Breast epithelium (tissue), 4 donors: ENCODE measurements at regions not wholly inside any gene's neighbourhood (a gene's known extent, or its start where the extent isn't known, plus 50 kb on each side); places are given as distances from the start of the nearest gene placed in this dataset.

Experiments
- DNase-seq, 2 donors: peaks; one replicate each; pipeline ENCODE4 v3.0.0-alpha.2; 2019; ENCODE audit warnings: low spot score in 2 of 2
- H3K27ac ChIP-seq, 2 donors: fragments of 200-600 bp; sonication (generic) in 1 of 2; one replicate each; pipeline ENCODE4 v1.5.1; 2016 to 2019; ENCODE audit warnings: mild to moderate bottlenecking in 1 of 2
- H3K27me3 ChIP-seq, 2 donors: fragments of 200-600 bp; sonication (generic) in 1 of 2; one replicate each; pipeline versions ENCODE4 v1.5.1 to v1.6.0; 2017 to 2019; ENCODE audit warnings: control low read depth in 1 of 2, mild to moderate bottlenecking in 1 of 2
- H3K36me3 ChIP-seq: fragments of 200-600 bp; one replicate; pipeline ENCODE4 v1.5.1; 2019
- H3K4me1 ChIP-seq, 2 donors: fragments of 200-600 bp; sonication (generic); one replicate each; pipeline ENCODE4 v1.5.1; 2016 to 2019; ENCODE audit warnings: control low read depth in 1 of 2
- H3K4me3 ChIP-seq, 3 donors: fragments of 200-600 bp; sonication (generic); 1 replicate in 2 of 3; 2 replicates in 1 of 3; pipeline ENCODE4 v1.5.1; 2016 to 2019; ENCODE audit warnings: mild to moderate bottlenecking in 3 of 3, moderate library complexity in 2 of 3
- H3K9me3 ChIP-seq, 2 donors: fragments of 200-600 bp; sonication (generic) in 1 of 2; one replicate each; pipeline ENCODE4 v1.5.1; 2016 to 2019; ENCODE audit warnings: control low read depth in 1 of 2
- POLR2A ChIP-seq: fragments of 450-650 bp; IDR thresholded peaks from one replicate; pipeline ENCODE4 v1.6.1; 2016; ENCODE audit warnings: antibody characterized with exemption, mild to moderate bottlenecking, moderate library complexity
- POLR2AphosphoS5 ChIP-seq, 3 donors: sonication (generic); formaldehyde crosslinking; IDR thresholded peaks; one replicate each; pipeline ENCODE4 v1.6.1; 2017; ENCODE audit warnings: antibody characterized with exemption in 3 of 3
- intact Hi-C: fragments of 100-400 bp; cut with DNase I; formaldehyde crosslinking; loops from one replicate; pipeline ENCODE4 v1.15.1; 2023; ENCODE audit warnings: low total_unique reads
- TF ChIP-seq, protein P1 (sequence below), 3 donors: fragments of 450-650 bp; IDR thresholded peaks; one replicate each; pipeline ENCODE4 v1.5.1; 2016 to 2017; ENCODE audit warnings: antibody characterized with exemption in 3 of 3, mild to moderate bottlenecking in 3 of 3, moderate library complexity in 3 of 3

DNA sequence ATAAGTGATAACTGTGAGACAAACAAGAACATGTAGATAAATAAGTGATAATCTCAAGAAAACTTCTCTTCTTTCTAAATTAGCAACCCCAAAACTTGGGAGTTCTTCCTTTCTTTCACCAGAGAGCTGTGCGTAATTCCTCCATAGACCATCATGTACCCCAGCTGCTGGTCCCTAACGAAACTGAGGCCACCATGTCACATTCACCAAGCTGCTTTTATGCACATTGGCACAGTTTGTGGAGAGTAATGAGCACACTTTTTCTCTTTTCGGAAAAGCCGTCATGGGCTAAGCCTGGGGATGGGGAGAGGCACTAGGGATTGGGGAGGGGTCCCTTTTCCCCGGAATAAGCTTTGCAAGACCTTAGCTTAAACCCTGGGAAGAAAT, 561.4 kb downstream of the BNC2 start:
- H3K27me3 ChIP-seq = no peaks in the 10 kb centered on the region
- H3K9me3 ChIP-seq = no peaks in the 10 kb centered on the region
- no peak for DNase-seq
- H3K27ac ChIP-seq = peak overlapping the region in 1 of 2 donors; percentile 32
- peaks cover 0 to 2% of the 10 kb centered on the region in 2 donors for H3K4me1 ChIP-seq
- no peak overlapping the region for H3K4me3 ChIP-seq
- TF ChIP-seq, protein P1, sequence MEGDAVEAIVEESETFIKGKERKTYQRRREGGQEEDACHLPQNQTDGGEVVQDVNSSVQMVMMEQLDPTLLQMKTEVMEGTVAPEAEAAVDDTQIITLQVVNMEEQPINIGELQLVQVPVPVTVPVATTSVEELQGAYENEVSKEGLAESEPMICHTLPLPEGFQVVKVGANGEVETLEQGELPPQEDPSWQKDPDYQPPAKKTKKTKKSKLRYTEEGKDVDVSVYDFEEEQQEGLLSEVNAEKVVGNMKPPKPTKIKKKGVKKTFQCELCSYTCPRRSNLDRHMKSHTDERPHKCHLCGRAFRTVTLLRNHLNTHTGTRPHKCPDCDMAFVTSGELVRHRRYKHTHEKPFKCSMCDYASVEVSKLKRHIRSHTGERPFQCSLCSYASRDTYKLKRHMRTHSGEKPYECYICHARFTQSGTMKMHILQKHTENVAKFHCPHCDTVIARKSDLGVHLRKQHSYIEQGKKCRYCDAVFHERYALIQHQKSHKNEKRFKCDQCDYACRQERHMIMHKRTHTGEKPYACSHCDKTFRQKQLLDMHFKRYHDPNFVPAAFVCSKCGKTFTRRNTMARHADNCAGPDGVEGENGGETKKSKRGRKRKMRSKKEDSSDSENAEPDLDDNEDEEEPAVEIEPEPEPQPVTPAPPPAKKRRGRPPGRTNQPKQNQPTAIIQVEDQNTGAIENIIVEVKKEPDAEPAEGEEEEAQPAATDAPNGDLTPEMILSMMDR (IDR thresholded peaks at IDR 0.05) = no peak
- no peak for TF ChIP-seq POLR2A
- no peak for TF ChIP-seq POLR2AphosphoS5 (IDR thresholded peaks at IDR 0.05)
- H3K36me3 ChIP-seq = no peaks in the 10 kb centered on the region
- intact Hi-C loops = no loop called here

DNA sequence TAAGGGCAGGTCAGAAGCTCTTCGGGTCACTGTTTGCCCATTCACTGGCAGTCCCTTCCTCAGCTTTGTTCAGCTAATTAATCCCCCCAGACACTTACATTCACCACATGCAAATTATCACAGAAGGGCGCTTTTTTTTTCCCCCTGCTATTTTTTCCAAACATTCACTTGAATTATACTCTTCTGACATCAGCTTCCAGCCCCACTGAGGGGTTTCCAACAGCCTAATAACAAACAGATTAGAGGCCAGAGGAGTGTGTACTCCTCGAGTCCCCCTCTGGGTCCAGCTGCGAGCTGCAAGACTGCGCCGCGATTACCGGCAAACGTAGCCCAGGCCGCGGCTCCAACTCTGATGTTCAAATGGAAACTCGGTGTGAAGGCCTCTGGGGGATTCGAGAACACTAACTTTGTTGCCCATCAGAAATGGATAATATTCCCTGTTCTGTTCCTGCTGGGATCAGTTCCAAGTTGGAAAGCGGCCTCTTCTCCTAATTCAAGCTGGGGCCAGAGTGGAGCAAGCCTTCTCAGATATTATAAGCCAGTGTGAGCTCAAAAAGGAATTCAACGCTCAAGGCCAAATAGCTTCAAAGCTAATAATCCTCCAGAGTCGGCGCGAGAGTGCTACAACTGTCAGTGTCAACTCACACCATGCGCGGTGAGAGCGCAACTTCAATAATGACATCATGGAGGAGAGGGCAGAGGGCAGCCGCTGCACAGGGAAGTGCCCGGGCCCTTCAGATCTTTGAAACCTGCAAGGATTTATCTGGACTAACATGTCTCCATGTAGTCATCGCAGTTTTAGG, 560.8 kb downstream of the BNC2 start:
- TF ChIP-seq POLR2AphosphoS5 (IDR thresholded peaks at IDR 0.05) = peak in 1 of 3 donors; percentile 17
- TF ChIP-seq, protein P1 (IDR thresholded peaks at IDR 0.05) = no peak
- intact Hi-C loops = no loop called here
- H3K27me3 ChIP-seq = no peaks in the 10 kb centered on the region
- H3K27ac ChIP-seq = peak overlapping the region in 1 of 2 donors; percentile 32
- peak overlapping the region in 1 of 3 donors; percentile 30 for H3K4me3 ChIP-seq
- DNase-seq = no peak
- no peaks in the 10 kb centered on the region for H3K4me1 ChIP-seq
- no peaks in the 10 kb centered on the region for H3K9me3 ChIP-seq
- H3K36me3 ChIP-seq = no peaks in the 10 kb centered on the region

- peak overlapping the region in 1 of 3 donors; percentile 30 for H3K4me3 ChIP-seq
- H3K27me3 ChIP-seq = no peaks in the 10 kb centered on the region
- H3K36me3 ChIP-seq = no peaks in the 10 kb centered on the region
- H3K27ac ChIP-seq = peak overlapping the region in 1 of 2 donors; percentile 32
- no peak for DNase-seq
- no peak for TF ChIP-seq POLR2AphosphoS5 (IDR thresholded peaks at IDR 0.05)
- TF ChIP-seq, protein P1 (IDR thresholded peaks at IDR 0.05) = no peak
- no peak for TF ChIP-seq POLR2A
- no peaks in the 10 kb centered on the region for H3K9me3 ChIP-seq
- intact Hi-C loops = no loop called here
- no peaks in the 10 kb centered on the region for H3K4me1 ChIP-seq
These were observed 560.0 kb downstream of the BNC2 start for GRCh38 chr9:16310278-16311110.

DNA sequence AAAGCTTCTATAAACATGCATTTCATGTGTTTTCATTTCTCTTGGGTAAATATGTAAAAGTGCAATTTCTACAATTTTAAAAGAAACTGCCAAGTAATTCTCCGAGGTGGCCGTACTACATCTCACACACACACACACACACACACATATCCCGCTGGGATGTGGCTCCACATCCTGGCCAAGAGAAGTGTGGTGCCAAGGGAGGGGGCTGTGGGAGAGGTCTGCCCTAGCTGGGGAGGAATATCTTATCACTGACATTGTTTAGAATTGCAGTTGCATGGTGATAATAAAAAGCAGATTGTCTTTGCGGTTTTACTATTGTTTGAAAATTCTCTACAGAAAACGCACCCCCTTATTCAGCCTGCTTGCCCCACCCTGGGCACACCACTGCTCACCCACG, 558.4 kb downstream of the BNC2 start:
- Histone ChIP-seq H3K4me1 (no peaks in the 10 kb centered on the region), H3K27me3 (no peaks in the 10 kb centered on the region), H3K9me3 (no peaks in the 10 kb centered on the region), H3K4me3 (no peak overlapping the region), H3K36me3 (no peaks in the 10 kb centered on the region), H3K27ac (no peak overlapping the region)
- no peak for DNase-seq
- intact Hi-C loops = no loop called here
- TF ChIP-seq POLR2A (no peak), POLR2AphosphoS5 (IDR thresholded peaks at IDR 0.05) (no peak)
- TF ChIP-seq, protein P1 (IDR thresholded peaks at IDR 0.05) = no peak
